H1 (cell line): ENCODE measurements at regions not wholly inside any gene's neighbourhood (a gene's known extent, or its start where the extent isn't known, plus 50 kb on each side); places are given as distances from the start of the nearest gene placed in this dataset.

ENCODE experiments used
- BACH1 ChIP-seq: IDR thresholded peaks from 2 replicates; pipeline ENCODE4 v1.6.1; 2012; ENCODE audit warnings: low read length, improper control_type of control experiment
- CEBPB ChIP-seq: IDR thresholded peaks from 2 replicates; pipeline ENCODE4 v1.6.1; 2012; ENCODE audit warnings: low read depth, low read length
- CTCF ChIP-seq, 3 experiments: IDR thresholded peaks; 1 replicate in 2 of 3; 2 replicates in 1 of 3; pipeline versions ENCODE4 v1.5.1 to v1.6.1; 2011; ENCODE audit warnings: low read length in 3 of 3, mild to moderate bottlenecking in 3 of 3, inconsistent platforms in 2 of 3, low read depth in 1 of 3, moderate library complexity in 1 of 3; ENCODE audit not compliant: insufficient read depth in 1 of 3; ENCODE audit errors: control extremely low read depth in 1 of 3
- HDAC2 ChIP-seq, 2 experiments: fragments of 300-600 bp in 1 of 2; sonication (generic) in 1 of 2; IDR thresholded peaks; 2 replicates each; pipeline ENCODE4 v1.6.1; 2011 to 2012; ENCODE audit warnings: low read depth in 2 of 2, low read length in 2 of 2, mild to moderate bottlenecking in 2 of 2, moderate library complexity in 2 of 2, borderline replicate concordance in 1 of 2, inconsistent platforms in 1 of 2
- SP1 ChIP-seq: IDR thresholded peaks from 2 replicates; pipeline ENCODE4 v1.6.1; 2011; ENCODE audit warnings: low read depth, low read length
- YY1 ChIP-seq: IDR thresholded peaks from 2 replicates; pipeline ENCODE4 v1.6.1; 2011; ENCODE audit warnings: low read depth, mild to moderate bottlenecking, low read length
- ZNF274 ChIP-seq: IDR thresholded peaks from 2 replicates; pipeline ENCODE4 v1.7.0; 2012; ENCODE audit warnings: low read length, borderline replicate concordance; ENCODE audit errors: extremely low read depth

GRCh38 chr21:39074508-39074907 is 108.7 kb downstream of the PSMG1 start:
- TF ChIP-seq ZNF274 (no peak), CTCF (IDR thresholded peaks at IDR 0.05; ENCODE audit: control extremely low read depth in 1 of 3, insufficient read depth in 1 of 3, low read depth in 1 of 3, low read length in 3 of 3) (no peak), CEBPB (no peak), SP1 (no peak), HDAC2 (IDR thresholded peaks at IDR 0.05; ENCODE audit: borderline replicate concordance in 1 of 2, low read depth in 2 of 2, low read length in 2 of 2) (no peak), BACH1 (no peak), YY1 (no peak)
